ENCODE measurements at regions not wholly inside any gene's neighbourhood (a gene's known extent, or its start where the extent isn't known, plus 50 kb on each side); places are given as distances from the start of the nearest gene placed in this dataset.
"Not testable (repeated sequence)": the region's sequence is repeated elsewhere in the genome, so short reads cannot be mapped to it uniquely, and the experiment has no call there.

DNA sequence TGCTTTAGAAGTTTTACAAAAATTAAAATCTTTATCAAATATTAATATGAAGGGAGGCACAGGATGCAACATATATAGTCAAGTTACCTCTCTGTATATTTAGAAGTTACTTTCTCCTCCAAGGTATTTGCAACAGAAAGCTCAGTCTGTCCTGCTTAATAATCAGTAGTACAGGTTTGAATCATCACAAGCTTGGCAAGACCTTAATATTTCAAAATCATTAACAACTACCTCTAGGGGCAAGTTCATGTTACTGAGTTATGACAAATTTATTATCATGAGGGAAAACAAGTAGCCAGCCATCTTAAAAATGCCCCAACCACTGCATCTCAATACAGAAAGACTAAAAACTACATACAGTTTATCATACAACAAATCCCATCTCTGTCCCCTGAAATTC, 116.0 kb downstream of the PMAIP1 start:
- not testable (repeated sequence) for DNase-seq (ENCODE audit: low read depth)

DNA sequence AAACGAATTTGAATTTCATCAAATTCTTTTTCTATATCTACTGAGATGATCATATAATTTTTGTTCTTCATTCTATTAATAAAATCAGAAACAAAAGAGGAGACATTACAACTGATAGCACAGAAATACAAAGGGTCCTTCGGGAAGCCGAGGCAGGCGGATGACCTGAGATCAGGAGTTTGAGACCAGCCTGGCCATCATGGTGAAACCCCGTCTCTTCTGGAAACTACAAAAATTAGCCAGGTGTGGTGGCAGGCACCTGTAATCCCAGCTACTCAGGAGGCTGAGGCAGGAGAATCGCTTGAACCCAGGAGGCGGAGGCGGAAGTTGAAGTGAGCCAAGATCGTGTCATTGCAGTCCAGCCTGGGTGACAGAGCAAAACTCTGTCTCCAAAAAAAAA, 113.4 kb downstream of the PMAIP1 start:
- not testable (repeated sequence) for DNase-seq (ENCODE audit: low read depth)

DNA sequence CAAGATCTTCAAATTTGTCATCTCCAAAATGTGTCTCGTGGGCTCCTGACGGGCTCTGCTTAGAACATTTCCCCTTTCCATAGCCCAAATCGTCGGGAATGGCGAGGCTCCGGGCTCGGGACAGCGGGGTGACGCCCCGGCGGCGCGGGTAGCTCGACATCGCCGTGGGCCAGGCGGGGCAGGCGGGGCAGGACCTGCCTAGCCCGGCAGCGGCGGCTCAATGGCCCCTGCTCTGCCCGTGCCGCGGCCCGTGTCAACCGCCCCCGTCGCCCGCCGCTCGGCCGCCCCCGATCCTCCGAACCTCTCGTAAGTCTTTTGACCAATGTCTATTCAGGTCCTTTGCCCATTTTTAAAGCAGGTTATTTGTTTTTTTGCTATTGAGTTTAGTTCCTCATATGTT, 111.2 kb downstream of the PMAIP1 start:
- no peak for DNase-seq (ENCODE audit: low read depth)

DNA sequence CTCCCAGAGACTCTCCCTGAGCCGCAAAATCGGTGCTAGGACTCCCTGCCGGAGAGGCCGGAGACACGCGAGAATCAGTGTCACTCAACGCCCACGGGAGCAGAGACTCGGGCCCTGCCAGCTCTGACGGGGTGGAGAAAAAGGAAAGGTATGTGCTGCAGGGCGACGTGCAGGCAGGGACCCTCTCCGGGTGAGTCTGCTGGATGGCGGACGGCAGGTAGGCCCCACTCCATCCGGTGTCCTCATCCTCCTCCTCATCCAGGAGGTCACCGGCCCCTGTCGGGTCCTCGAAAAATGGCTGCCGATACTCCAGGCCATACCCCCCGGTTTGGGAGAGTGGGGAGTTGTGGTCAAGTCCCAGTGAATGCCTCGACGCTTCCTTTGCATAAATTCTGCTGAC, 110.7 kb downstream of the PMAIP1 start:
- DNase-seq (ENCODE audit: low read depth): no peak

DNA sequence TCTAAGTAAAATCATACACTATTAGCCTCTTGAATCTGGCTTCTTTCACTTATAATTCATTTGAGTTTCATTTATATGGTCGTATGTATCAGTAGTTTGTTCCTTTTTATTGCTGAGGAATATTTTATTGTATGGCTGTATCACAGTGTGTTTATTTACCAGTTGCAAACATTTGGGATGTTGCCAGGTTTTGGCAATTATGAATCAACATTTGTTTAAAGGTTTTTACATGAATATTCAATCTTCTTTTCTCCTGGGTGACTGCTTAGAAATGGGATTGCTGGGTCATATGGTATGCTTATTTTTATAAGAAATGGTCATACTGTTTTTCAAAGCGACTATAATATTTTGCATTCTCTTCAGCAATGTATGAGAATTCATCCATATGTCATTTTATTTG, 107.9 kb downstream of the PMAIP1 start:
- no peak for DNase-seq (ENCODE audit: low read depth)

DNA sequence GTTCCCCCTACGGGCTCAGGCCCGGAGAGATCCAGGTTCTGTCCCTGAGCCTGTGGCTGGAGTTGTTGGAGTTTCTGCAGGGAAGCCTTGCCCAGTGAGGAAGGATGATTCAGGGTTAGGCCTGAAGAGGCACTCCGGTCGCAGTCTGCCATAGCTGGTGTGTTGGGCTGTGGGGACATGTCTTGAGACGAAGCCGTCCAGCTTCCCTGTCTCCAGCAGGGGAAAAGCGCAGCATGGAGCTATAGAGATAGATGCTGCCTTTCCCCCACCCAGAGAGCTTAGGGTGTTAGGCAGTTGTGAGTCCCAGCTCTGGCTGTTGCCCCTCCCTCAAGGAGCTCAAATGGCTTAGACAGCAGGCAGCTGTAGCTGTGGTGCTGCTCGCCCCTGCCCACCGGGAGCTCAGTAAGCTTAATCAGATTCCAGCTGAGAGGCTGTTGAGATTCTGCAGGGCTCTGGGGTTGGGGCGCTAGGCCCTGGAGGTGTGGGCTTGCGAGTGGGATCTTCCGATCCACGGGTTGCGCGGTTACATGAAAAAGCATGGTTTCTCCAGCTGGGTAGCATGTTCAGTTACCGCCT, 103.9 kb downstream of the PMAIP1 start:
- no peak for DNase-seq (ENCODE audit: low read depth)

DNA sequence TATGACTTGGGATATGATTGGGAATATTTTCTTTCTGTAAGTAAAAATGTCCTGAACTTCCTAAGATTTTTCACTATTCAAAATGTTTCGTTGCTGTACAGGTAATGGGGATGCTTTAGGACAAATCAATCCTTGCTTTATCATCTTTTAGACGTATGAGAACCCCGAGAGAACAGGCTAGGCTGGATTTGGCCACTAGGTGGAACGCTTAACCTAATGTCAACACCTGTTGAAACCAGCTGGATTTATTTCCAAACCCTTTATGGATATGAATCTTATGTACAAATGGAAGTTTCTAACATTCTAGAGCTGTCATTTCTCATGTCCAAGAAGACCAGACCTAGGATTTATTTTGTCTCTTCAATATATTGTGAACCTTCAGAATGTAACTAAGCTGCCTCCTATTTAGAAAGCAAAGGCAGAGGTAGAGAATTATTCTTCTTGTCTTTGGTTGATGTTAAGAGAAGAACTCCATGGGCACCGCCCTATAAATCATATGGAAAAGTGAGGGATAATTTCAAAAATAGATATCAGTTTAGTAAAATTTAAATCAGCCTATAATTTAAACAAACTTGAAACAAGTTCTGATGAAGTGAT, 96.7 kb downstream of the PMAIP1 start:
- peak; percentile 63 for DNase-seq (ENCODE audit: low read depth)

DNA sequence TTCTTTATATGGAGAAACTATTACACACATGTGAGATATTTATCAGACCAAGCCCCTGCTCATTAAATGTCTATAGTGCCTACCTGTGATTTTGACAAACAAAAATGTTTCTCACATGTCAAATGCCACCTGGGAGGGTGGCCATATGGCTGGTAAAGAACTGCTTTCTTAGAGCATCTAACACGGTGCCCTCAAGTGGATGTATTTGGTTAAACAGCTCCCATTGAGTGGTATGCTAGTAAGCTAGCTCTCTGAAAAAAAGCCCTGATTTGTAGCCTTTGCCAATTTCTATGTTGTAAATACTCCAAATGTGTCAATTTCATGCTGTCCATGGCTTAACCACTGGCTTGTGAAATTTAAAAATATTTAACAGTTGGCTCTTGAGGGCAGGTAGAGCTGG, 94.6 kb downstream of the PMAIP1 start:
- peak; percentile 29 for DNase-seq (ENCODE audit: low read depth)

DNA sequence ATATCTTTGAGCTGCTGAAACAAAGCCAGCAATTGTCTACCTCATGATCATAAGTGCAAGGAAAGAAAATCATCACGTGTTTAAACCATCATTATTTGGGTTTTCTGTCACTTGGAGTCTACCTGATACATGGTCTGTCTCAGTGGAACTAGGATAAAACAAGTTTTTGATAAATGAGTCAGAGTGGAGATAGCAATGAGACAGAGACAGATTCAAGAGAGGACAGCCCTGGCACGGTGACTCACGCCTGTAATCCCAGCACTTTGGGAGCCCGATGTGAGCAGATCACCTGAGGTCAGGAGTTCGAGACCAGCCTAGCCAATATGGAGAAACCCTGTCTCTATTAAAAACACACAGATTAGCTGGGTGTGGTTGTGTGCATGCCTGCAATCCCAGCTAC, 93.8 kb downstream of the PMAIP1 start:
- no peak for DNase-seq (ENCODE audit: low read depth)

DNA sequence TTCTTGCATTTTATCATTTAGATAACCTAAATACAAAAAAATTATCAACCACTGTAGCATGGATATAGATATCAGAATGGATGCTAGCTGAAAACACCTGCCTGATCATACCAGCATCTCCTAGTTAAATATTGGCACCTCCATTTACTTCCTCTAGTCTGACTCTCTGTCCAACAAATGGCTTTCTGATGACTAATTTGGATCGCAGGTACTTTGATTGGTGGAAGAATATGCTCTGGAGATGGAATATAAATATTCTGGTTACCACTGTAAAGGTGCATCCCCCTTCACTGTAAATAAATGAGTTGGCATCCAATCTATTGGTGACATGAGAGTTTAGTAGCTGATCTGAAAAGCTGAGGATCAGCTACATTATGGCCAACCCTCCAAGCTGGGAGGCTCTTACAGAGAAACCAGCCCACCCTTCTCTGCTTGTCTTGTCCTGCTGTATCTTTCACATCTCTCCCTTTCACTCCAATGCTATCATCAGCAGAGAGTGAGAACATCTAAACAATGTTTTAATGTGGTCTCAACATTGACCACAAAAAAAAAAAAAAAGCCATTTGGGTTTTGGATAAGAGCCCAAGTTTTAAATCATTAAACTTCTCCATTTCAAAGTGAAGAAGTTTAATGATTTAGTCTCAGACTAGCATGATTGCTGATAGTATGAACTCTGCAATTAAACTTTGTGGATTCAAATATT, 90.5 kb downstream of the PMAIP1 start:
- peak; percentile 13 for DNase-seq (ENCODE audit: low read depth)

DNA sequence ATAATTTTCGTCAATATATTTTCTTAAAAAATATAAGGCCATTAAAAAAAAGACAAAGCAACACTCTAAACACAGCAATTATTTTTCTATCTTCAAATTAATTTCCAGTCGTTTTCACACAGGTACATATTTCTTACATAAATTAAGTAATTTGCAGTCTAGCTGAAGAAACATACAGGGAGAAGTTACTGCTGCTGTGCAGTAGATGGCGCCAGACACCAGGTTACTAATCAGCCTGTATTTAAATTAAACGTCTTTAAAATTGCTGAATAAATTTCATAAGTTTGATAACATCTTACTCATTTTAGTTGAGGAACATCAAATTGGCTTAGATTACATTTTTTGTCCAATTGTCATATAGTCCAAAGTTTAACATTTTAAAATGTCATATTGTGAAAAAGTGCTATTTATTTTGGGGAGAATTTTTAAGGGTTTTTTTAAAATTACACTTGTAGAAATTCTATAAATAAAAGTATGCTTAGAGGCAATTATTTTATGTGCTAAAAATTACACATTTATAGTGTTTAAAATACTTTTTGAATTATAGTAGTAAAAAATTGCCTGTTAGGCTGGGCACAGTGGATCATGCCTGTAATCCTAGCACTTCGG, 88.4 kb downstream of the PMAIP1 start:
- peak; percentile 67 for DNase-seq (ENCODE audit: low read depth)

DNA sequence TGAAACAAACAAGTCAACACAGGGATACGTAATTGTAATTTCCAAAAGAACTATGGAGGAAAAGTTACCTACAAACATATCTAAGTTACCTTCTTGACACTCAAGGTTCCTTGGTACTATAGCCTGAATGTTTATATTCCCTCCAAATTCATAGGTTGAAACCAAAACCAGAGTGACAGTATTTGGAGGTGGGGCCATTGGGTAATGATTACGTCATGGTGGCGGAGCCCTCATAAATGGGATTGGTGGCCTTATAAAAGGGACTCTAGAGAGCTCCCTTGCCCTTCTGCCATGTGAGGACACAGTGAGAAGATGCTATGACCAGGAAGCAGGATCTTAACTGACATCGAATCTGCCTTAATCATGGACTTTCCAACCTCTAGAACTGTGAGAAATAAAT, 87.3 kb downstream of the PMAIP1 start:
- no peak for DNase-seq (ENCODE audit: low read depth)

DNA sequence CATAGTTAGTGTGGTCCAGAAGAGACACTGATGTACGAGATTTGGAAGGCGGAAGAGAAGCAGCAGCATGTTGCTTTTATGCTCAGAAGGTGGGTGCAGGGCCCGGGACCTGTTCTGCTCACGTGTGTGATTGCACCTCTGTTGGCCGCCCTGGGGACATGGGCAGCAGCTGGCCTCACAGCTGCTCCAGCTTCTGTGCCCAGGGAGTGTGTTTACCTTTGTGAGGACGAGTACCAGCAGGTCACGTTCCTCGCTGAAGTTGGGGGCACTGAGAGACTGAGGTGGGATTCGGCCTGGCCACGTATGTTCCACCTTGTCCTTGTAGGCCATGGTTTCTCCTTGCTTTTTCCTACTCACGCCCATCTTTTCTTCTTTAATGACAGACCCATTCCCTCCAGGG, 86.3 kb downstream of the PMAIP1 start:
- DNase-seq (ENCODE audit: low read depth): no peak

DNA sequence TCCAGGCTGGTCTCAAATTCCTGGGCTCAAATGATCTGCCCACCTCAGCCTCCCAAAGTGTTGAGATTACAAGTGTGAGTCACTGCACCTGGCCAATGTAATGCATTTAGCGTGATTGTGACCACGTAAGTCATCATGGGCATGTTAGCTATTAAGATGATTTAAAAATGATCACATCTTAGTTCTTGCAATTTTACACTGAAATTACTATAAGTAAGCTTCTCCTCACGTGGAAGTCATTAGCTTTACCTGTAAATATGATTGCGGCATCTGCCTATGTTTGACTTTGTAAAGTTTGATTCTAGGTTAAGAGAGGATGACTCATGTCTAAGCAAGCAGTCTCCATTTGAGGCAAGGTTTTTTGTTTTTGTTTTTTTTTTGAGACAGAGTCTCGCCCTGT, 85.5 kb downstream of the PMAIP1 start:
- DNase-seq (ENCODE audit: low read depth): no peak

DNA sequence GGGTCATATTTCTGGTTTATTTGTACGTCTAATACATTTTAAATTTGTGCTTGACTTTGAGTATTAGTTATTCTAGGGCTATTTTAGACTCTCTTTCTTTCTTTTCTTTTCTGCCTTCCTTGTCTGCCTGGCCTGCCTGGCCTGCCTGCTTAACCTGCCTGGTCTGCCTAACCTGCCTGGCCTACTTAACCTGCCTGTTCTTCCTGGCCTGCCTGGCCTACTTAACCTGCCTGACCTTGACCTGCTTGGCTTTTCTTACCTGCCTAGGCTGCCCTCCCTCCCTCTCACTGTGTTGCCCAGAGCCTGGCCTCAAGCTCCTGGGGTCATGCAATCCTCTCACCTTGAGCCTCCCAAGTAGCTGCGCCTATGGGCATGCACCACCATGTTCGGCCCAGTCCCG, 83.7 kb downstream of the PMAIP1 start:
- DNase-seq (ENCODE audit: low read depth): no peak

DNA sequence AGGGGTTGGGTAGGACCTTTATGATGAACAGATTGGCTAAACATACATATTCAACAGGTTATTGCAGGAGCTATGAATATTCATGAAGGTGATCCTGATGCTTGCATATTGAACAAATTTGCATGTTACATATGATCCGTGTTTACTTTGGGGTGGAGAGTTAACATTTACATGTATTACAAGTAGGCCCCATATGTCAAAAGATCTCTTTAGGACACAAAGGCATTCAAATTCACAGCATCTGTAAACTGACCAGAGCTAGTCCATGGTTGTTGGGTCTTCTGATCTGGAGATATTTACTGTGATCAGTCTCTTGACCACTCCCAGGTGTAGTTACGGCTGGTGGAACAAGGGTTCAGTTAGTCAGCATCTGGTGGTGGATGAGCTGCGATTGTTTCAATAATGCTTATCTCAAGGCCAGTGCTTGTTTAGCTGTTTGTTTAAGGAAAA, 80.4 kb downstream of the PMAIP1 start:
- DNase-seq (ENCODE audit: low read depth): no peak

DNA sequence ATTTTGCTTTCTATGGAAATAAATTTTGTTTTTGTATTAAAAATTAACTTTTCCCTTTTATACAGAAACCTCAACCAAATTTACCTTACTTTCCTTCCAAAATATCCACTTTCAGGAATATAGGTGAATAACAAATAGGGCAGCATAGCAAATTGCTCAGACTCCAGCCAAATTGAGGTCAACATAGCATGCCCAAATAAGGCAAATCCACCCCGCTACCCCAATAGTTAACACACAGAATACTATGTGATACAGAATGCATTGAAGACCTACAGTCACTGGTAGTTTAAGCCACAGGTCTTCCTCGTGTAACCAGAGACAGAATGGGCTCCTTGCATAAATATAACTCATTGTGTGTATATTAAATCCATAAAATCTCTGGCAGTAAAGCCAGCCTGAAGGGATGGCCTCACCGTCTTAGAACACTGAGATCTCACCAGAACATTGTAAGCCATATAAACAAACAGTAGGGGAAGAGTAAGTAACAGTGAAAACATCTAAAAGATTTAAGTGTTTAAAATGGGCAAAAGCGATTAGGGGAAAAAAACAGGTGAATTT, 72.2 kb downstream of the PMAIP1 start:
- no peak for DNase-seq (ENCODE audit: low read depth)

DNA sequence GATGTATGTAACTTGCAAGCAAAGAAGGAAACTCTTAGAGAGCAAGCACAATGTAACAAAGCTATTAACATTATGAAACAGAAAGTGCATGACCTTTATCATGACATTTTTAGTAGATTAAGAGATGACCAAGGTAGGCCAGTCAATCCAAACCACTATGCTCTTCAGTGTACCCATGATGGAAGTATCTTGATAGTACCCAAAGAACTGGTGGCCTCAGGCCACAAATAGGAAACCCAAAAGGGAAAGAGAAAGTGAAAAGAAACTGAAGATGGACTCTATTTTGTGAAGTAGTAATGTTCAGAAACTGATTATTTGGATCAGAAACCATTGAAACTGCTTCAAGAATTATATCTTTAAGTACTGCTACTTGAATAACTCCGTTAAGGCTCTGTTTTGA, 71.3 kb downstream of the PMAIP1 start:
- not testable (repeated sequence) for DNase-seq (ENCODE audit: low read depth)

DNA sequence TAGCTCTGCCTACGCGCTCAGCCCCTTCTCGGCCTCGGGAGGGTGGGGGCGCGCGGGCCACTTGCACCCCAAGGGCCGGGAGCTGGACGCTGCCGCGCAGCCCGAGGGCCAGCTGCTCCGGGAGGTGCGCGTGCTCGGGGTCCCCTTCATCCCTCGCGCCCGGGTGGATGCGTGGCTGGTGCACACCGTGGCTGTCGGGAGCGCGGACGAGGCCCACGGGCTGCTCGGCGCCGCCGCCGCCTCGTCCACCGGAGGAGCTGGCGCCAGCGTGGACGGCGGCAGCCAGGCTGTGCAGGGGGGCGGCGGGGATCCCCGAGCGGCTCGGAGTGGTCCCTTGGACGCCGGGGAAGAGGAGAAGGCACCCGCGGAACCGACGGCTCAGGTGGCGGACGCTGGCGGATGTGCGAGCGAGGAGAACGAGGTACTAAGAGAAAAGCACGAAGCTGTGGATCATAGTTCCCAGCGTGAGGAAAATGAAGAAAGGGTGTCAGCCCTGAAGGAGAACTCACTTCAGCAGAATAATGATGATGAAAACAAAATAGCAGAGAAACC, 69.8 kb downstream of the PMAIP1 start:
- not testable (repeated sequence) for DNase-seq (ENCODE audit: low read depth)

DNA sequence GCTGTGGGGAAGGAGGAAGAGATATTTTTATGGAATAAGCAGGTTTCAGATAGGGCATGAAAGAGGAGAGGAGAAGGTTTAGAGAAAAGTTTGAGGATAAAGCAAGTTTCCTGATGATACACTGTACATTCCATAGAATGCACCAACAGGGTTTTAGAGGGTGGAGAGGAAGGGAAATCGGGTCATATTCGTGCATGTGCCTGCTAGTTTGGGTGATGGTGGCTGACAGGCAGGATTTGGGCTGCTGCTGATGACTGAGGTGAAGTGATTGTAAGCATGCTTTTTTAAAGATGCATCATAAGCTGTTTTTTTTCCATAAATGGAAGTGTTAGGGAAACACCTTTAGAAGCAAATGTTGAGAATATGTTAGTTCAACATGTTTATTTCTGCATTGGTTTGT, 68.8 kb downstream of the PMAIP1 start:
- no peak for DNase-seq (ENCODE audit: low read depth)

DNA sequence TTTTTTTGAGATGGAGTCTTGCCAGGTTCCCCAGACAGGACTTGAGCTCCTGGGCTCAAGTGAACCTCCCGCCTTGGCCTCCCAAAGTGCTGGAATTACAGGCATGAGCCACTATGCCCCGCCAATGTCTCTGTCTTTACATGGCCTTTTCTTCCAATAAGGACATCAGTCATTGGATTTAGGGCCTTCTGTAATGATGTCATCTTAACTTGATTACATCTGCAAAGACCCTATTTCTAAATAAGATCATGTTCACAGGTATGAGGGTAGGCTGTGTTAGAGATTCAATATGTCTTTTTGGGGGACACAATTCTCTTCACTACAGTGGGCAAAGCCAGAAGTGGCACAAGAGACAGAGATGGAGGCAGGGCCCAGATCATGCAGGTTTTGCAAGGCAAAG, 68.1 kb downstream of the PMAIP1 start:
- no peak for DNase-seq (ENCODE audit: low read depth)

DNA sequence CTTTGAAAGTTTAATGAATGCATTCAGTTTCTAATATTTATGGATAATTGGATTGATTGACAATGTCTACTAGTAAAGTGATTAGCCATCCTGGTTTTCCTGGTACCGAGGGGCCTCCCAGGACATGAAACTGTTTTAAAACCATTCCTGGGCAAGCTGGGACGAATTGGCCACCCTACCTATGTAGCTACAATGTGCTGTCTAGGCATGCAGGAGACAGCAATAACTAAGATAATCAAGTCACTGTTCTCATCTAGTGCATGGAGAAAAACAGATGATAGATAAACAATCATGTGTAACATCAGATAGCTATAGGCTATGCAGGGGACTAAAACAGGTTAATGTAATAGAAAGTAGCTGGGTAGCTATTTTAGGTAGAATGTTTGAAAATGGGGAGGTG, 67.1 kb downstream of the PMAIP1 start:
- DNase-seq (ENCODE audit: low read depth): no peak

DNA sequence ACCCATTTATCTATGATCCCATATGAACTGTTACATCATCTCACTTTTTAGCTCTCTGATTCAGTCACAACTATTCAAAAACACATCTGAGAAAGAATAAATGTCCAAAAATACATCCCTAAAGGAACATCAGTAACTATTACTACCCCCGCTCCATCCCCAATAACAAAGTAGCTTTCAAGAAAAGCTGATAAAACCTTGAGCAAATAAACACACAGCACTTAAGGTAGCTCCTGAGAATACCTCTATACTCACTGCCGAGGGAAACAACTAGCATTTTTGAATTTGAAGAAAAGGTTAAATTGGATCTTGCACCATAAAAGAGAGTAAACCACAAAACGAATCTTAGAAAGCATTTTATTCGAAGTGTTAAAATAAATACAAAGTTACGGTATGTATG, 63.4 kb downstream of the PMAIP1 start:
- no peak for DNase-seq (ENCODE audit: low read depth)
